ENCODE measurements at regions not wholly inside any gene's neighbourhood (a gene's known extent, or its start where the extent isn't known, plus 50 kb on each side); places are given as distances from the start of the nearest gene placed in this dataset.

DNA sequence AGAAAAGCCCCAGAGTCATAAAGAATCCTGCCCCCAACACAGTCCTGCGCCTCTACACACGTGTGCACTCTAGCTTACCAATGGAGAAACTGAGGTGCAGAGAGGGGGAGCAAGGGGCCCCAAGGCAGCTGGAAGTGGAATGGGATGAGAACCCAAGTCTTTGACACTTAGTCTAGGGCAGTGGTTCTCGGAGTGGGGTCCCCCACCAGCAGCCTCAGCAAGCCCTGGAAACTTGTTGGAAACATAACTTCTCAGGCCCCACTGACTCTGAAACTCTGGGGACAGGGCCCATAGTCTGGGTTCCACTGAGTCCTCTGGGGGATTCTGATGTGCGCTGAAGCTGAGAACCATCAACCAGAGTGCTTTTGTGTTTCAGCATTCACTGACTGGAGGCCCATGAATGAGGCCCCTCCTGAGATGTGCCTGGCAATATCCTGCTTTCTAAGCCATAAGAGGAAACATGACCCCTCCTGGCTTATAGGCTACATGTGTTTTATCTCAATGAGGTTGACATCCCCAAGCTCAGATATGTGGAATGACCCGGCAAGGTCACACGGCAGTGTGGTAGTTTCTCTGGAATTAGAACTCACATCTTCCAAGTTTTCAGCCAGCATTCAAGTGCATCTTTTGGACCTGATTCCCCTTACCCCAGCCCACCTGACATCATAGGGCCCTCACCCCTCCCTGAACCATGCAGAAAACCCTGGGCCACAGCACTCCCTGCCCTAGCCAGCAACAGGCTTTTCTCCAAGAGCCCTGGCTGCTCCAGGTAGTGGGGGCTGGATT lies 147.3 kb upstream of the PCBD1 start:
- peaks cover 7% of the 10 kb centered on the region for H3K27me3 ChIP-seq (ENCODE audit: control insufficient read depth, insufficient read depth, low read length)
- ChIA-PET POLR2A (no interaction called here), CTCF (interaction anchor here (0.6 kb wide), 1 partner anchor 250 kb away, joined by 3 read pairs; no protein-coding TSS in a partner anchor)
- no peaks in the 10 kb centered on the region for H3K36me3 ChIP-seq (ENCODE audit: control insufficient read depth, insufficient read depth, low read length)
- TF ChIP-seq, protein P1, sequence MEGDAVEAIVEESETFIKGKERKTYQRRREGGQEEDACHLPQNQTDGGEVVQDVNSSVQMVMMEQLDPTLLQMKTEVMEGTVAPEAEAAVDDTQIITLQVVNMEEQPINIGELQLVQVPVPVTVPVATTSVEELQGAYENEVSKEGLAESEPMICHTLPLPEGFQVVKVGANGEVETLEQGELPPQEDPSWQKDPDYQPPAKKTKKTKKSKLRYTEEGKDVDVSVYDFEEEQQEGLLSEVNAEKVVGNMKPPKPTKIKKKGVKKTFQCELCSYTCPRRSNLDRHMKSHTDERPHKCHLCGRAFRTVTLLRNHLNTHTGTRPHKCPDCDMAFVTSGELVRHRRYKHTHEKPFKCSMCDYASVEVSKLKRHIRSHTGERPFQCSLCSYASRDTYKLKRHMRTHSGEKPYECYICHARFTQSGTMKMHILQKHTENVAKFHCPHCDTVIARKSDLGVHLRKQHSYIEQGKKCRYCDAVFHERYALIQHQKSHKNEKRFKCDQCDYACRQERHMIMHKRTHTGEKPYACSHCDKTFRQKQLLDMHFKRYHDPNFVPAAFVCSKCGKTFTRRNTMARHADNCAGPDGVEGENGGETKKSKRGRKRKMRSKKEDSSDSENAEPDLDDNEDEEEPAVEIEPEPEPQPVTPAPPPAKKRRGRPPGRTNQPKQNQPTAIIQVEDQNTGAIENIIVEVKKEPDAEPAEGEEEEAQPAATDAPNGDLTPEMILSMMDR (IDR thresholded peaks at IDR 0.05; ENCODE audit: insufficient read depth, low read depth, low read length): no peak
- DNase-seq (ENCODE audit: low read depth): no peak
- H3K4me3 ChIP-seq (ENCODE audit: low read depth, low read length): no peak overlapping the region

GRCh38 chr10:71036297-71036966 lies 148.1 kb upstream of the PCBD1 start:
- ChIA-PET CTCF (no interaction called here), POLR2A (no interaction called here)
- no peak for DNase-seq (ENCODE audit: low read depth)
- Histone ChIP-seq H3K4me3 (ENCODE audit: low read depth, low read length) (no peak overlapping the region), H3K27me3 (ENCODE audit: control insufficient read depth, insufficient read depth, low read length) (peaks cover 4% of the 10 kb centered on the region), H3K36me3 (ENCODE audit: control insufficient read depth, insufficient read depth, low read length) (no peaks in the 10 kb centered on the region)
- TF ChIP-seq, protein P1 (IDR thresholded peaks at IDR 0.05; ENCODE audit: insufficient read depth, low read depth, low read length): no peak

- POLR2A ChIA-PET: no interaction called here
- TF ChIP-seq, protein P1 (IDR thresholded peaks at IDR 0.05; ENCODE audit: insufficient read depth, low read depth, low read length): no peak
- DNase-seq (ENCODE audit: low read depth): no peak
- Histone ChIP-seq H3K27me3 (ENCODE audit: control insufficient read depth, insufficient read depth, low read length) (peaks cover 7% of the 10 kb centered on the region), H3K4me3 (ENCODE audit: low read depth, low read length) (no peak overlapping the region), H3K36me3 (ENCODE audit: control insufficient read depth, insufficient read depth, low read length) (no peaks in the 10 kb centered on the region)
- CTCF ChIA-PET: no interaction called here
These were observed 149.8 kb upstream of the PCBD1 start for GRCh38 chr10:71038091-71038633.

DNA sequence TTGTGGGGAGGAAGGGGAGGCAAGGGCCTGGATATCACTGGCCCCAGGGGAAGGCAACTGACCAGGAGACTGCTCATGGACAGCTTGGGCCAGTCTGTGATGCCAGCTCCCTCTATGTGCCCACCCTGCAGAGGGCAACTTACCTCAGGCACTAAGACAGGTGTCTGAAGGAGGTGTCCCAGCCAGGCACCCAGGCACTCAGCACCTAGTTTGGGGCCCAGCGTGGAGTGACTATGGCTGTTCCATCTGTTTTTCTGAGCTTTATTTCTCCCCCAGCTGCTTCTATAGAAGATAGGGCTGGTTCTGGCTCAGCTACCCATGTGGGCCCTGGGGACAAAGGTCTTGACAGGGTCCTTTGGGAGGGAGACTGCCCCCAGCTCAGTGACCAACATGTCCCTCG lies 150.6 kb upstream of the PCBD1 start:
- Histone ChIP-seq H3K4me3 (ENCODE audit: low read depth, low read length) (no peak overlapping the region), H3K27me3 (ENCODE audit: control insufficient read depth, insufficient read depth, low read length) (peaks cover 9% of the 10 kb centered on the region), H3K36me3 (ENCODE audit: control insufficient read depth, insufficient read depth, low read length) (no peaks in the 10 kb centered on the region)
- CTCF ChIA-PET: no interaction called here
- TF ChIP-seq, protein P1 (IDR thresholded peaks at IDR 0.05; ENCODE audit: insufficient read depth, low read depth, low read length): no peak
- no peak for DNase-seq (ENCODE audit: low read depth)
- POLR2A ChIA-PET: interaction anchor here (0.5 kb wide), 1 partner anchor 224 kb away, joined by 3 read pairs; no protein-coding TSS in a partner anchor

- H3K36me3 ChIP-seq (ENCODE audit: control insufficient read depth, insufficient read depth, low read length): no peaks in the 10 kb centered on the region
- no peak overlapping the region for H3K4me3 ChIP-seq (ENCODE audit: low read depth, low read length)
- CTCF ChIA-PET: no interaction called here
- peaks cover 9% of the 10 kb centered on the region for H3K27me3 ChIP-seq (ENCODE audit: control insufficient read depth, insufficient read depth, low read length)
- POLR2A ChIA-PET: no interaction called here
- DNase-seq (ENCODE audit: low read depth): no peak
- TF ChIP-seq, protein P1 (IDR thresholded peaks at IDR 0.05; ENCODE audit: insufficient read depth, low read depth, low read length): no peak
These were observed 151.2 kb upstream of the PCBD1 start for GRCh38 chr10:71039551-71039950.

Measured in BJ (cell line).